Endothelial cell of umbilical vein (primary cell): ENCODE measurements at regions not wholly inside any gene's neighbourhood (a gene's known extent, or its start where the extent isn't known, plus 50 kb on each side); places are given as distances from the start of the nearest gene placed in this dataset.
A peak's percentile ranks its signal among the peaks of the same experiment; 100 is the strongest.

Experiments used
- BruUV-seq: library from RNA; stranded (reverse); fragments of 400-500 nt; replicated peaks from 2 replicates; lab custom pipeline; 2021; lab: Mats Ljungman, UMichigan
- CTCF ChIA-PET: fragments of 300-600, 350-600 bp; sonication (Branson Sonifier 250); formaldehyde crosslinking; loops from one replicate; lab custom pipeline; 2021; ENCODE audit warnings: antibody characterized with exemption, inconsistent platforms; lab: Charles Lee
- POLR2A ChIA-PET: fragments of 300-600, 350-600 bp; sonication (Branson Sonifier 250); formaldehyde crosslinking; loops from one replicate; lab custom pipeline; 2021; ENCODE audit warnings: antibody characterized with exemption, inconsistent platforms; lab: Charles Lee
- DNase-seq: peaks from one replicate; pipeline ENCODE4 v3.0.0-alpha.2; 2011; ENCODE audit warnings: low read depth, low spot score
- FAIRE-seq: peaks from 2 replicates; lab custom pipeline; 2011; peaks lifted over from hg19 to GRCh38; lab: Jason Lieb, UNC
- H2AFZ ChIP-seq: 2 replicates; pipeline ENCODE4 v1.6.0; 2012; ENCODE audit warnings: low read depth, low read length, control low read depth, inconsistent platforms
- H3K27ac ChIP-seq: 2 replicates; pipeline ENCODE4 v1.5.1; 2011; ENCODE audit warnings: low read depth, mild to moderate bottlenecking, control low read depth, low read length, moderate library complexity; ENCODE audit not compliant: insufficient read depth
- H3K27me3 ChIP-seq, 2 experiments: 2 replicates each; pipeline versions ENCODE4 v1.6.0 to v1.6.1; 2011; ENCODE audit warnings: low read length in 2 of 2, mixed read lengths in 1 of 2; ENCODE audit not compliant: control insufficient read depth in 2 of 2, insufficient read depth in 2 of 2
- H3K36me3 ChIP-seq, 2 experiments: 2 replicates in 1 of 2; 3 replicates in 1 of 2; pipeline ENCODE4 v1.5.1; 2011; ENCODE audit warnings: low read length in 2 of 2, mild to moderate bottlenecking in 1 of 2, moderate library complexity in 1 of 2; ENCODE audit not compliant: control insufficient read depth in 2 of 2, insufficient read depth in 2 of 2; ENCODE audit errors: extremely low read depth in 1 of 2
- H3K4me1 ChIP-seq: 3 replicates; pipeline ENCODE4 v1.5.1; 2011; ENCODE audit warnings: mild to moderate bottlenecking, low read length; ENCODE audit not compliant: control insufficient read depth, insufficient read depth; ENCODE audit errors: extremely low read depth
- H3K4me2 ChIP-seq: 2 replicates; pipeline ENCODE4 v1.6.1; 2011; ENCODE audit warnings: low read length, control low read depth, mixed read lengths; ENCODE audit not compliant: insufficient read depth
- H3K4me3 ChIP-seq, 3 experiments: fragments of 200-600 bp in 1 of 3; sonication (generic), shearing (Covaris generic) in 1 of 3; replicated peaks in 1 of 3; 2 replicates each; pipeline ENCODE4 v1.5.1; 2011 to 2016; ENCODE audit warnings: control low read depth in 3 of 3, low read length in 3 of 3, mild to moderate bottlenecking in 2 of 3, inconsistent platforms in 1 of 3, low read depth in 1 of 3, moderate library complexity in 1 of 3; ENCODE audit not compliant: insufficient read depth in 1 of 3
- H3K79me2 ChIP-seq: 2 replicates; pipeline ENCODE4 v1.6.0; 2012; ENCODE audit warnings: low read length, inconsistent platforms; ENCODE audit not compliant: control insufficient read depth, insufficient read depth
- H3K9ac ChIP-seq: replicated peaks from 2 replicates; pipeline ENCODE3; 2011; ENCODE audit warnings: low read length, control low read depth; ENCODE audit not compliant: insufficient read depth; ENCODE audit errors: extremely low read depth
- H3K9me1 ChIP-seq: replicated peaks from 3 replicates; pipeline ENCODE4 v1.6.0; 2011; ENCODE audit warnings: mild to moderate bottlenecking, low read length; ENCODE audit not compliant: control insufficient read depth, insufficient read depth; ENCODE audit errors: extremely low read depth
- H3K9me3 ChIP-seq: replicated peaks from 2 replicates; pipeline ENCODE4 v1.5.1; 2012; ENCODE audit warnings: low read length, inconsistent platforms; ENCODE audit not compliant: control insufficient read depth, insufficient read depth
- H4K20me1 ChIP-seq: replicated peaks from 2 replicates; pipeline ENCODE3; 2011; ENCODE audit warnings: mild to moderate bottlenecking, low read length; ENCODE audit not compliant: control insufficient read depth, insufficient read depth; ENCODE audit errors: extremely low read depth
- EZH2 ChIP-seq: IDR thresholded peaks from 2 replicates; pipeline ENCODE4 v1.6.1; 2012; ENCODE audit warnings: borderline replicate concordance, low read depth, mild to moderate bottlenecking, moderate library complexity, low read length, inconsistent platforms; ENCODE audit not compliant: severe bottlenecking
- GATA2 ChIP-seq: IDR thresholded peaks from 2 replicates; pipeline ENCODE4 v1.7.0; 2011; ENCODE audit warnings: low read depth, mild to moderate bottlenecking, moderate library complexity, mixed read lengths, low read length; ENCODE audit not compliant: insufficient read length, insufficient read depth
- MYC ChIP-seq: IDR thresholded peaks from one replicate; pipeline ENCODE4 v1.6.1; 2011; ENCODE audit warnings: mild to moderate bottlenecking, low read depth, low read length
- POLR2A ChIP-seq: IDR thresholded peaks from 2 replicates; pipeline ENCODE4 v1.6.1; 2012; ENCODE audit warnings: low read depth, mild to moderate bottlenecking, control low read depth, low read length
- dilution Hi-C: fragments of 300-500 bp; cut with MboI; formaldehyde crosslinking; loops from one replicate; pipeline ENCODE4 v1.15.0; 2019; ENCODE audit warnings: low sequenced_read_pairs; ENCODE audit not compliant: extremely low pct_ligation_motif_present
- intact Hi-C: fragments of 100-400 bp; cut with micrococcal nuclease; formaldehyde crosslinking; loops from one replicate; pipeline ENCODE4 v1.10.0; 2022
- TF ChIP-seq, protein P1 (sequence below), 2 donors: IDR thresholded peaks; 1 replicate in 1 of 2; 2 replicates in 1 of 2; pipeline ENCODE4 v1.5.1; 2011; ENCODE audit warnings: low read length in 2 of 2, mild to moderate bottlenecking in 2 of 2, moderate library complexity in 2 of 2, control low read depth in 1 of 2, inconsistent platforms in 1 of 2, low read depth in 1 of 2; ENCODE audit not compliant: insufficient read depth in 1 of 2; ENCODE audit errors: extremely low read depth in 1 of 2

DNA sequence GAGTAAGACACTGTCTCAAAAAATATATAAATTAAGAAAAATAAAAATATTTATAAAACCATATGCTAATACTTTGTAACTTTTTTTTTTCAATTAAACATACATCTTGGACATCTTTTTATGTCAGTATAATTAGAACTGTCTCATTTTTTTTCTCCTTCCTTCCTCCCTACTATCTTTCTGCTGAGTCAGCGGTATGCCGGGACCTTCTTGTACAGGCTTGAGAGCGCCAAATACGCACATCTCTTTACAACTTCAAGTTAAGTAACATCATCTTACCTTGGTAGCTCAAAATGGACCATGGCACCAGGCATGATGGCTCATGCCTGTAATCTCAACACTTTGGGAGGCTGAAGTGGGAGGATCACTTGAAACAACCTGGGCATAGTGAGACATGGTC, 153.4 kb downstream of the FAM161A start:
- H3K4me2 ChIP-seq = no peak overlapping the region
- dilution Hi-C loops (no loop called here), intact Hi-C loops (no loop called here)
- H3K27ac ChIP-seq = no peak overlapping the region
- H3K27me3 ChIP-seq = peaks cover 0 to 5% of the 10 kb centered on the region in 2 experiments
- H2AFZ ChIP-seq = no peak overlapping the region
- H3K4me3 ChIP-seq = no peak overlapping the region
- H3K9ac ChIP-seq = no peak overlapping the region
- no peaks in the 10 kb centered on the region for H3K36me3 ChIP-seq
- no peaks in the 10 kb centered on the region for H3K4me1 ChIP-seq
- no peaks in the 10 kb centered on the region for H3K79me2 ChIP-seq
- ChIA-PET CTCF (interaction anchor here (1.8 kb wide), 1 partner anchor 42 kb away, joined by 6 read pairs; no protein-coding TSS in a partner anchor), POLR2A (no interaction called here)
- DNase-seq (no peak), FAIRE-seq (no peak)
- TF ChIP-seq EZH2 = no peak
- H3K9me3 ChIP-seq = no peaks in the 10 kb centered on the region
- no peaks in the 10 kb centered on the region for H4K20me1 ChIP-seq
- H3K9me1 ChIP-seq = no peaks in the 10 kb centered on the region
- BruUV-seq = no TSS peak

DNA sequence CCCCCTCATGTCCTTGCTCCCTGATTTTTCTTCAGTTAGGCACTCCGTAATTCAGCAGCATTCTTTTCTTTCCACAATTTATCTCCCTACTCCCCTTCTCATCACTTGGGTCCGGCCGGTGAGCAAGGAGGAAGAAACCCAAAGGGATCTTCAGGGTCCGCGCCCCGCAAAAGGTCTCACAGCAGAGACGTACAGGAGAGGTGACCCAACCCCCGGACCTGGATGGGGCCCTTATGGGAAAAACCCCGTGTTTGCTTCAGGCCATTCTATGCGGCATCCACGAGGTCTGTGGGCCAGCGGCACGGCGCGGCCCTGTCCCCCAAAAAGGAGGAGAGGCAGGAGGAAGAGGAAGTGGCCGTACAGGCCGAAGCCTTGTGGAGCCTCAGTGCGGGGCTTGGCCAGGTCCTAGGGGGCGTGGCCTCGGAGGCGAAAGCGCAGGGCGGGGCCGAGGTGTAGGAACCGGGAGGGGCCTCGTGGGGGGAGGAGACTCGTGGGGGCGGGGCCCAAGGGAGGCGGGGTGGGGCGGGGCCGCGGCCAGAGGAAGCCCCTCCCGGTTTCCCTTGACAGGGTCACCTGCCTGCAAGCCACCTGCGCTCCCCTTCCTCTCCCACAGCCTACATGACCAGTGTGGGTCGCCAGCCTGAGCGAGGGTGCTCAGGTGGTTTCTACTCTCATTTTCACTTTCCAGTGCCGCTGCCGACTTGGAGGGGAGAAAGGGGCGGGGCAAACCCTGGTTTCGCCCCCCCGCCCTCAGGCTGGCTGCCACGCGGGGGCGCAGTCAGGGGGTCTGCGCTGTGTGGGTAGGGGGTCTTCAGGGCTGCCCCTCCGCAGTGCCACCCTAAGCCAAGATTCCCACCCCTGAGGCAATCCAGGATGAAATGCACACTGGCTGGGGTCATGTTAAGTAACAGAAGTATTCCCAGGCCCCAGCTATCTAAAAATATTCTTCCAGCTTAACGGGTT, 156.4 kb upstream of the XPO1 start:
- ChIA-PET CTCF (interaction anchor here (1.0 to 1.3 kb wide), 3 partner anchors 24 to 99 kb away, joined by 3 read pairs; no protein-coding TSS in a partner anchor), POLR2A (interaction anchor here (0.8 kb wide), 1 partner anchor 18 kb away, joined by 3 read pairs; no protein-coding TSS in a partner anchor)
- dilution Hi-C loops (no loop called here), intact Hi-C loops (loop anchor here (1.0 to 10.0 kb wide), 4 partner anchors 70 to 160 kb away; partner anchors contain the start of gene FAM161A)
- Histone ChIP-seq H3K4me1 (peaks cover 4% of the 10 kb centered on the region), H4K20me1 (no peaks in the 10 kb centered on the region), H3K27me3 (no peaks in the 10 kb centered on the region), H3K9ac (peak overlapping the region; percentile 65), H3K27ac (peak overlapping the region; percentile 10), H2AFZ (peak overlapping the region; percentile 100), H3K79me2 (no peaks in the 10 kb centered on the region), H3K4me3 (peak overlapping the region; percentile 88 to 90 (median 89)), H3K9me3 (no peaks in the 10 kb centered on the region), H3K9me1 (no peaks in the 10 kb centered on the region), H3K36me3 (no peaks in the 10 kb centered on the region), H3K4me2 (peak overlapping the region; percentile 80)
- TF ChIP-seq, protein P1, sequence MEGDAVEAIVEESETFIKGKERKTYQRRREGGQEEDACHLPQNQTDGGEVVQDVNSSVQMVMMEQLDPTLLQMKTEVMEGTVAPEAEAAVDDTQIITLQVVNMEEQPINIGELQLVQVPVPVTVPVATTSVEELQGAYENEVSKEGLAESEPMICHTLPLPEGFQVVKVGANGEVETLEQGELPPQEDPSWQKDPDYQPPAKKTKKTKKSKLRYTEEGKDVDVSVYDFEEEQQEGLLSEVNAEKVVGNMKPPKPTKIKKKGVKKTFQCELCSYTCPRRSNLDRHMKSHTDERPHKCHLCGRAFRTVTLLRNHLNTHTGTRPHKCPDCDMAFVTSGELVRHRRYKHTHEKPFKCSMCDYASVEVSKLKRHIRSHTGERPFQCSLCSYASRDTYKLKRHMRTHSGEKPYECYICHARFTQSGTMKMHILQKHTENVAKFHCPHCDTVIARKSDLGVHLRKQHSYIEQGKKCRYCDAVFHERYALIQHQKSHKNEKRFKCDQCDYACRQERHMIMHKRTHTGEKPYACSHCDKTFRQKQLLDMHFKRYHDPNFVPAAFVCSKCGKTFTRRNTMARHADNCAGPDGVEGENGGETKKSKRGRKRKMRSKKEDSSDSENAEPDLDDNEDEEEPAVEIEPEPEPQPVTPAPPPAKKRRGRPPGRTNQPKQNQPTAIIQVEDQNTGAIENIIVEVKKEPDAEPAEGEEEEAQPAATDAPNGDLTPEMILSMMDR (IDR thresholded peaks at IDR 0.05; ENCODE audit: extremely low read depth in 1 of 2, insufficient read depth in 1 of 2, low read depth in 1 of 2, low read length in 2 of 2) = peak; percentile 54 to 74
- TF ChIP-seq GATA2 (no peak), POLR2A (peak; percentile 66), MYC (no peak)
- DNase-seq (peak; percentile 80), FAIRE-seq (peak; percentile 92)
- BruUV-seq = TSS peak; percentile 97
